ENCODE measurements at regions not wholly inside any gene's neighbourhood (a gene's known extent, or its start where the extent isn't known, plus 50 kb on each side); places are given as distances from the start of the nearest gene placed in this dataset.

DNA sequence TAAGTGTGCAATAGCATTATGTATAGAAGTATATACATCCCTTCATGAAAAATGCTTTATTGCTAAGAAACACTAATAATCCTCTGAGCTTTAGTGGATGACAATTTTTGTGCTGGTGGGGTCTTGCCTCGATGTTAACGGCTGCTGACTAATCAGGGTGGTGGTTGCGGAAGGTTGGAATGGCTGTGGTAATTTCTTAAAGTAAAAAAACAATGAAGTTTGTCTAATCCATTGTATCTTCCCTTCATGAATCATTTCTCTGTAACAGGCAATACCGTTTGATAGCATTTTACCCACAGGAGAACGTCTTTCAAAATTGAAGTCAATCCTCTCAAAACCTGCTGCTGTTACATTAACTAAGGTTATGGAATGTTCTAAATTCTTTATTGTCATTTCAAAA is 816.5 kb upstream of the GJE1 start:
- no peaks in the 10 kb centered on the region; the same call in 1 of the 2 replicates for H3K36me3 Mint-ChIP-seq (ENCODE audit: low read depth)
- no peak overlapping the region for H3K4me3 Mint-ChIP-seq
- DNase-seq: no peak
- no peak overlapping the region for H3K27ac Mint-ChIP-seq
- H3K4me1 Mint-ChIP-seq (ENCODE audit: low read depth): peaks cover 14% of the 10 kb centered on the region
- TF ChIP-seq, protein P1, sequence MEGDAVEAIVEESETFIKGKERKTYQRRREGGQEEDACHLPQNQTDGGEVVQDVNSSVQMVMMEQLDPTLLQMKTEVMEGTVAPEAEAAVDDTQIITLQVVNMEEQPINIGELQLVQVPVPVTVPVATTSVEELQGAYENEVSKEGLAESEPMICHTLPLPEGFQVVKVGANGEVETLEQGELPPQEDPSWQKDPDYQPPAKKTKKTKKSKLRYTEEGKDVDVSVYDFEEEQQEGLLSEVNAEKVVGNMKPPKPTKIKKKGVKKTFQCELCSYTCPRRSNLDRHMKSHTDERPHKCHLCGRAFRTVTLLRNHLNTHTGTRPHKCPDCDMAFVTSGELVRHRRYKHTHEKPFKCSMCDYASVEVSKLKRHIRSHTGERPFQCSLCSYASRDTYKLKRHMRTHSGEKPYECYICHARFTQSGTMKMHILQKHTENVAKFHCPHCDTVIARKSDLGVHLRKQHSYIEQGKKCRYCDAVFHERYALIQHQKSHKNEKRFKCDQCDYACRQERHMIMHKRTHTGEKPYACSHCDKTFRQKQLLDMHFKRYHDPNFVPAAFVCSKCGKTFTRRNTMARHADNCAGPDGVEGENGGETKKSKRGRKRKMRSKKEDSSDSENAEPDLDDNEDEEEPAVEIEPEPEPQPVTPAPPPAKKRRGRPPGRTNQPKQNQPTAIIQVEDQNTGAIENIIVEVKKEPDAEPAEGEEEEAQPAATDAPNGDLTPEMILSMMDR (IDR thresholded peaks at IDR 0.05): no peak
- H3K9me3 Mint-ChIP-seq: no peaks in the 10 kb centered on the region
- no peaks in the 10 kb centered on the region for H3K27me3 Mint-ChIP-seq (ENCODE audit: insufficient read depth)

DNA sequence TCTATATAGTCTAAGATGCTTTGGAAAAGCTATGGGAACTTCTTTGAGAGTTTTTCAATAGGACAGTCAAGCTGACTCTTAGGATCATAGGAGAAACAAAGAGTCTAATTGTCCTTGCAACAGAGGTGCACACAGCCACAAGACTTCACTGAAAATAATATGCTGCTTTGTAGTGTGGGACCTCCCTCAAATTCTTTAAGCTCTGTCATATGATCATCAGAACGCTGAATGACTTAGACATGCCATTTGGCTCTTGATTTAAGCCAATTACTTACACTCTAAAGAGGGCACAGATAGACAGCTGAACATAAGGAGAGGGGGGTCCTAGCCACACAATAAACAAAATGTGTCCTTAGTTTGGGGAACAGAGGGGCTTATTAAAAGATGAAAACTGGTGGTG is 818.7 kb upstream of the GJE1 start:
- Mint-ChIP-seq H3K36me3 (ENCODE audit: low read depth) (no peaks in the 10 kb centered on the region; the same call in none of the 2 replicates), H3K4me3 (no peak overlapping the region), H3K27ac (no peak overlapping the region), H3K9me3 (no peaks in the 10 kb centered on the region), H3K4me1 (ENCODE audit: low read depth) (peaks cover 29% of the 10 kb centered on the region), H3K27me3 (ENCODE audit: insufficient read depth) (no peaks in the 10 kb centered on the region)
- no peak for DNase-seq
- TF ChIP-seq, protein P1 (IDR thresholded peaks at IDR 0.05): no peak

DNA sequence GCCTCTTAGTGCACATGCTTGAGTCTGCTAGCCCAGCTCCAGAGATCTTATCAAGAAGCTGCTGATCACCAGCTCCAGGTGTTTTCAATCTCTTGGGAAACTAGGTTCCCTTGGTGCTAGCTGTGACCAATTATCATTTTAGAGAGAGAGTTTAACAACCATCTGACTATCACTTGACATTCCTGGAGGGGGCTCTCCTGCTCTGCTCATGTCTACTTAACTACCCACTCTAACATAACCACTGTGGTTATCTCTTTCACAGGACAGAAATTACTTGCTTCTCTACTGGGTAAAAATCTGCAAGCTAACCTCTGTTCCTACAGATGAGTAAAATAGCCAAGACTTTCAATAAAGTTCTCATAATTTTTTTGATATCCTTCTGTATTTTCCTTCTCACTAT is 823.4 kb upstream of the GJE1 start:
- Mint-ChIP-seq H3K9me3 (no peaks in the 10 kb centered on the region; the same call in 1 of the 2 replicates), H3K36me3 (ENCODE audit: low read depth) (no peaks in the 10 kb centered on the region; the same call in 1 of the 2 replicates), H3K4me1 (ENCODE audit: low read depth) (peaks cover 34% of the 10 kb centered on the region), H3K4me3 (no peak overlapping the region), H3K27me3 (ENCODE audit: insufficient read depth) (no peaks in the 10 kb centered on the region), H3K27ac (no peak overlapping the region)
- TF ChIP-seq, protein P1 (IDR thresholded peaks at IDR 0.05): peak; percentile 43
- no peak for DNase-seq

DNA sequence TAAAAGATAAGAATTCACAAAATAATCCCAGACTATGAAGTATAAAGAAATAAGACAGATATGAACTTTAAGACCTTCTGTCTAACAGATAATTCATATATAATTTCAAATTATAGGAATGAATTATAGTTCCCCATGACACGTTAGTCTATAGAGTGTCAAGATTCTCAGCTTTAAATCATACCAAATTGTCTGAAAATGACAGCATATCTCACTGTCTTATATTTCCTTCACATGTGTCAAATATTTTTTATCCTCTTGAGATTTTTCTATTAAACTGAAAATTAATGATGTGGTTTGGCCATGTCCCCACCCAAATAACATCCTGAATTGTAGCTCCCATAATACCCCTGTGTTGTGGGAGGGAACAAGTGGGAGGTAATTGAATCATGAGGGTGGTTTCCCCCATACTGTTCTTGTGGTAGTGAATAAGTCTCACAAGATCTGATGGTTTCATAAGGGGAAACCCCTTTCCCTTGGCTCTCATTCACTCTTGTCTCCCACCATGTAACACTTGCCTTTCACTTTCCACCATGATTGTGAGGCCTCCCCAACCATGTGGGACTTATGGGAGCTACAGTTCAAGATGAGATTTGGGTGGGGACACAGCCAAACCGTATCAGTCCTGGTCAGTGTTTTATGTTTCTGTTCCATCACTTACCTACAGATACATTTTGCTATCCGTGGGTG is 825.3 kb upstream of the GJE1 start:
- DNase-seq: no peak
- TF ChIP-seq, protein P1 (IDR thresholded peaks at IDR 0.05): no peak
- H3K9me3 Mint-ChIP-seq: no peaks in the 10 kb centered on the region; the same call in 1 of the 2 replicates
- H3K4me3 Mint-ChIP-seq: no peak overlapping the region
- H3K27me3 Mint-ChIP-seq (ENCODE audit: insufficient read depth): no peaks in the 10 kb centered on the region
- peaks cover 26% of the 10 kb centered on the region for H3K4me1 Mint-ChIP-seq (ENCODE audit: low read depth)
- H3K27ac Mint-ChIP-seq: no peak overlapping the region
- H3K36me3 Mint-ChIP-seq (ENCODE audit: low read depth): no peaks in the 10 kb centered on the region; the same call in 1 of the 2 replicates

GRCh38 chr6:141303907-141304306 is 828.8 kb upstream of the GJE1 start:
- Mint-ChIP-seq H3K27ac (no peak overlapping the region), H3K4me3 (no peak overlapping the region), H3K36me3 (ENCODE audit: low read depth) (no peaks in the 10 kb centered on the region; the same call in 1 of the 2 replicates), H3K9me3 (no peaks in the 10 kb centered on the region; the same call in 1 of the 2 replicates), H3K4me1 (ENCODE audit: low read depth) (peaks cover 9% of the 10 kb centered on the region), H3K27me3 (ENCODE audit: insufficient read depth) (no peaks in the 10 kb centered on the region)
- DNase-seq: no peak
- TF ChIP-seq, protein P1 (IDR thresholded peaks at IDR 0.05): no peak

All from HFFc6 (cell line).